HG03039 (cell line): ENCODE measurements at regions not wholly inside any gene's neighbourhood (a gene's known extent, or its start where the extent isn't known, plus 50 kb on each side); places are given as distances from the start of the nearest gene placed in this dataset.
"Not testable (repeated sequence)": the region's sequence is repeated elsewhere in the genome, so short reads cannot be mapped to it uniquely, and the experiment has no call there.

ENCODE experiments used
- ATAC-seq: cut with Tn5 transposase; IDR thresholded peaks from one replicate; pipeline ENCODE4 v1.9.1; 2021; ENCODE audit warnings: mild to moderate bottlenecking, moderate library complexity; ENCODE audit not compliant: unreplicated experiment

DNA sequence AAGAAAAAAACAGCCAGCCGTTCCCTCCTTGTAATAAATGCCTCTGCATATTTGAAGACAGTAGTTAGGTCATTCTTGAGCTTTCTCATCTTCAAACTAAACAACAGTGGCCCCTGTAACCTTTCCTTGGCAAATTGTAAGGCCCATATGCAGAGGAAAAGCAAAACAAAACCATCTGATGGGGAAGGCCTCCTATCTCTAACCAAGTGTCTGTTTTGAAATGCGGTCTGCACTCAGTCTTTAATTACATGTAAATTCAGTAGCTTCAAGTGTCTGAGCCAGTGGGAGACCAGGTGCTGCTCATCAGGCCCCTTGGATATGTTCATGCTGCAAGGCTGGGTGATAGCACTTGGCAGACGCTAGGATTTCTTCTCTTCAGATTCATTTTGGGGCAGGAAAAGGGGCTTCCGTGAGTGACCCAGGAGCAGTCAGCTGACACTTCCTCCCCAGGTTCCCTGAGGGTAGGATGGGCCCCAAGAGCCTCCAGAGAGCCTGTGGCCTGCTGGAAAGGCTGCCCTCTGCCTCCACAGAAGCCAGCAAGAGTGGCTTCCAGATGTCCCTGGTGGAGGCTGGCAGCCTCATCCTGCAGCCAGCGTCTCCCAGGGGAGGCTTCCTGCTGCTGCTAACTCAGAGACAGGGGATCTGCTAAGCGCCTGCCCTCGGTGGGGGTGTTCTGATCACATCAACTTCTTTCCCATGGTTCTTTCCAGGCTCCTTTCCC, 60.2 kb upstream of the PLGLB2 start:
- ATAC-seq, result not testable (repeated sequence)

GRCh38 chr2:87691899-87692592, 55.8 kb upstream of the PLGLB2 start:
- not testable (repeated sequence) for ATAC-seq

- ATAC-seq, result not testable (repeated sequence)
These were observed 55.0 kb upstream of the PLGLB2 start for GRCh38 chr2:87692914-87693313.

- ATAC-seq, result not testable (repeated sequence)
These were observed 54.0 kb upstream of the PLGLB2 start for GRCh38 chr2:87693882-87694281.

- ATAC-seq, result not testable (repeated sequence)
These were observed 52.1 kb upstream of the PLGLB2 start for GRCh38 chr2:87695596-87696323.
